ENCODE measurements at regions not wholly inside any gene's neighbourhood (a gene's known extent, or its start where the extent isn't known, plus 50 kb on each side); places are given as distances from the start of the nearest gene placed in this dataset.

DNA sequence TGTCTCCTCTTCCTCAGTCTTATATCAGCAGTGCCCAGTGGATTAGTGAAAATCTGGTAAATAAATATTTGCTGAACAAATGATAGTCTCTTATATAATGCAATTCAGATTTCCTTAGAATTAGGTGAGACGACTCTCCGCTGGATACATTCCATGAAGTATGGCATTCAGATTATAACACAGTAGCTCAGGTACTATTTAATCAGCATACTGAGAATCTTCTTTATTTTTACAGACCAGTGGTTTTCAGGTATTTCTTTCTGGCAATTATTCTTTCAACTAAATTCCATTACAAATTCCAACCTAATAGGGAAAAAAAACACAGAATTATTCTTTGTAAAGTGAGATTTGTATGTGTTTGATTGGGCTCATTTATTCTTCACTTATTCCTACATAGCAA is 435.5 kb downstream of the TAF11L14 start:
- TF ChIP-seq, protein P1, sequence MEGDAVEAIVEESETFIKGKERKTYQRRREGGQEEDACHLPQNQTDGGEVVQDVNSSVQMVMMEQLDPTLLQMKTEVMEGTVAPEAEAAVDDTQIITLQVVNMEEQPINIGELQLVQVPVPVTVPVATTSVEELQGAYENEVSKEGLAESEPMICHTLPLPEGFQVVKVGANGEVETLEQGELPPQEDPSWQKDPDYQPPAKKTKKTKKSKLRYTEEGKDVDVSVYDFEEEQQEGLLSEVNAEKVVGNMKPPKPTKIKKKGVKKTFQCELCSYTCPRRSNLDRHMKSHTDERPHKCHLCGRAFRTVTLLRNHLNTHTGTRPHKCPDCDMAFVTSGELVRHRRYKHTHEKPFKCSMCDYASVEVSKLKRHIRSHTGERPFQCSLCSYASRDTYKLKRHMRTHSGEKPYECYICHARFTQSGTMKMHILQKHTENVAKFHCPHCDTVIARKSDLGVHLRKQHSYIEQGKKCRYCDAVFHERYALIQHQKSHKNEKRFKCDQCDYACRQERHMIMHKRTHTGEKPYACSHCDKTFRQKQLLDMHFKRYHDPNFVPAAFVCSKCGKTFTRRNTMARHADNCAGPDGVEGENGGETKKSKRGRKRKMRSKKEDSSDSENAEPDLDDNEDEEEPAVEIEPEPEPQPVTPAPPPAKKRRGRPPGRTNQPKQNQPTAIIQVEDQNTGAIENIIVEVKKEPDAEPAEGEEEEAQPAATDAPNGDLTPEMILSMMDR (conservative IDR thresholded peaks at IDR 0.05 in 1 of 2, IDR thresholded peaks at IDR 0.05 in 1 of 2; ENCODE audit: low read depth in 1 of 2, low read length in 2 of 2): no peak
- no peak for TF ChIP-seq EZH2 (IDR thresholded peaks at IDR 0.05; ENCODE audit: low read length, missing control alignments)
